ENCODE measurements at regions not wholly inside any gene's neighbourhood (a gene's known extent, or its start where the extent isn't known, plus 50 kb on each side); places are given as distances from the start of the nearest gene placed in this dataset.

DNA sequence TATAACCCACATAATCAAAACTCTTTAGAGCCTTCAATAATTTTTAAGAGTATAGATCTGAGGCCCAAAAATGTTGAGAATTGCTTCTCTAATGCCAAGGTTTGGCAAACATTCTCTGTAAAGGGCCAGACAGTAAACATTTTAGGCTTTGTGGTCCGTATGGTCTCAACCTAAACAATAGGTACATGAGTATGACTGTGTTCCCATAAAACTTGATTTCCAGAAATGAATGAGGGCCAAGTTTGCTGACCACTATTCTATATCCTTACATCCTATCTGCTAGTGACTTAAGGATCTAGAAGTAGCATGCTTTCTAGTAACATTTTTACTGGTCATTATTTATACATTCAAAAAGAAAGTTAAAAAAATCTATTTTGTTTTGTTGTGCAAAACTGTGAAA, 58.9 kb downstream of the MPP7 start:
- Histone ChIP-seq H3K4me3 (no peak overlapping the region), H3K27me3 (no peaks in the 10 kb centered on the region), H3K4me1 (no peaks in the 10 kb centered on the region), H3K9me3 (no peaks in the 10 kb centered on the region), H3K27ac (no peak overlapping the region), H3K36me3 (no peaks in the 10 kb centered on the region)
- no peak for DNase-seq
- TF ChIP-seq, protein P1, sequence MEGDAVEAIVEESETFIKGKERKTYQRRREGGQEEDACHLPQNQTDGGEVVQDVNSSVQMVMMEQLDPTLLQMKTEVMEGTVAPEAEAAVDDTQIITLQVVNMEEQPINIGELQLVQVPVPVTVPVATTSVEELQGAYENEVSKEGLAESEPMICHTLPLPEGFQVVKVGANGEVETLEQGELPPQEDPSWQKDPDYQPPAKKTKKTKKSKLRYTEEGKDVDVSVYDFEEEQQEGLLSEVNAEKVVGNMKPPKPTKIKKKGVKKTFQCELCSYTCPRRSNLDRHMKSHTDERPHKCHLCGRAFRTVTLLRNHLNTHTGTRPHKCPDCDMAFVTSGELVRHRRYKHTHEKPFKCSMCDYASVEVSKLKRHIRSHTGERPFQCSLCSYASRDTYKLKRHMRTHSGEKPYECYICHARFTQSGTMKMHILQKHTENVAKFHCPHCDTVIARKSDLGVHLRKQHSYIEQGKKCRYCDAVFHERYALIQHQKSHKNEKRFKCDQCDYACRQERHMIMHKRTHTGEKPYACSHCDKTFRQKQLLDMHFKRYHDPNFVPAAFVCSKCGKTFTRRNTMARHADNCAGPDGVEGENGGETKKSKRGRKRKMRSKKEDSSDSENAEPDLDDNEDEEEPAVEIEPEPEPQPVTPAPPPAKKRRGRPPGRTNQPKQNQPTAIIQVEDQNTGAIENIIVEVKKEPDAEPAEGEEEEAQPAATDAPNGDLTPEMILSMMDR (IDR thresholded peaks at IDR 0.05), result no peak
- no peak for TF ChIP-seq POLR2A (IDR thresholded peaks at IDR 0.05)
- intact Hi-C loops (cut with DNase I; ENCODE audit: low total_unique reads), result loop anchor here (5.0 kb wide), 1 partner anchor 502 kb away; no protein-coding TSS in a partner anchor

DNA sequence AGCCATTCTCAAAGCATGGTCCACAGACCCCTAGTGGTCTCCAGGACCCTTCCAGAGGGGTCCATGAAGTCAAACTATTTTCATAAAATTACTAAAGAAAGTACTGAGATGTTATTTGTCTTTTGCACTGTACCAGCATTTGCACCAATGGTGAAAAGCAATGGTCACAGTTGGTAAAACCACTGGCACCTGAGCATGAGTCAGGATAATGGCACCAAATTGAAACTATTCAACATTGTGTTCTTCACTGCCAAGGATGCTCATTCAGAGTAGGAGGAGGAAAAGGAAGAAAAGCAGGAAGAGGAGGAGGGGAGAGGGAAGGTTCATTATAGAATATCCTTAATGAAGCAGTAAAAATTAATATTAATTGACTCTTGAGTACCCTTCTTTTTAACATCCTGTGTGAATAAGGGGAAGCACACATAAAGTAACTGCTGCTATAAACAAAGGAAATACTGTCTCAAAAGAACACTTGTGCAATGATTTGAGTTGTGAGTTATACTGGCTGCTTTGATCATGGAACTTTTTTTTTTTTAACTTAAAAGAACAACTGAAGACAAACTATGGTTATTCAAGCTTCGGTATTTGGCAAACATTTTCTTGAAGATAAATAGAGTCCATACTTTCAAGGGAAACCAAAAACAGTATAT, 60.2 kb downstream of the MPP7 start:
- DNase-seq, result no peak
- no peak overlapping the region for H3K27ac ChIP-seq
- no peaks in the 10 kb centered on the region for H3K27me3 ChIP-seq
- TF ChIP-seq POLR2A (IDR thresholded peaks at IDR 0.05), result no peak
- TF ChIP-seq, protein P1 (IDR thresholded peaks at IDR 0.05), result no peak
- H3K36me3 ChIP-seq, result no peaks in the 10 kb centered on the region
- H3K4me1 ChIP-seq, result no peaks in the 10 kb centered on the region
- no peaks in the 10 kb centered on the region for H3K9me3 ChIP-seq
- intact Hi-C loops (cut with DNase I; ENCODE audit: low total_unique reads), result loop anchor here (5.0 kb wide), 1 partner anchor 500 kb away; no protein-coding TSS in a partner anchor
- H3K4me3 ChIP-seq, result no peak overlapping the region

DNA sequence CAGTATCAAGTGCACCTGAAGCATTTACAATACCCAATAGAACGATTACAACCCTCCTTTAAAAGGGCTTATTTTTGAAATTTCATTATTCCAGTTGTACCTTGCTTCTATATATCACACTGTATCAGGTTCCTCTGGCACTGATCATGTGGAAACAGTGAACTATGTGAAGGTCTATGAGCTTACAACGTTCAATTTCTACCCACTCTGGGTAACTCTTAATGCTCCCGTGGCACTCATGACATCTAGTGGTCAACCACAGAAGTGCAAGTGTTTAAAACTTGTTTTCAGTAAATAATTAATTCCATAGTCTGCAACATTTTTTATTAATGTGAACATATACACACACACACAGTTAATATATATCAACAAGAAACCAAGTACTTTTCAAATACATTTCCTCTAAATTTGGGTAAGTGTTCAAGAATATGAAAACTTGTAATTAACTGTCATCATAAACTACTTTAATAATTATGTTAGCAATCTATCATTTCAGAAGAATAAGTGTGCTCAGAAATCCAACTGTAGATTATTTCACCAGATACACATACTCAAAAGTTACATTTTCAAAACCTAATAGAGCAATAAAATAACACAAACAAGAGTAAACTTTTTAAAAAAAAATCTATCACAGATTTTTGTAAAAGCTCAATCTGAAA, 61.0 kb downstream of the MPP7 start:
- Histone ChIP-seq H3K4me3 (no peak overlapping the region), H3K36me3 (no peaks in the 10 kb centered on the region), H3K27ac (no peak overlapping the region), H3K27me3 (no peaks in the 10 kb centered on the region), H3K4me1 (no peaks in the 10 kb centered on the region), H3K9me3 (no peaks in the 10 kb centered on the region)
- intact Hi-C loops (cut with DNase I; ENCODE audit: low total_unique reads), result loop anchor here (5.0 kb wide), 1 partner anchor 500 kb away; no protein-coding TSS in a partner anchor
- TF ChIP-seq POLR2A (IDR thresholded peaks at IDR 0.05), result no peak
- TF ChIP-seq, protein P1 (IDR thresholded peaks at IDR 0.05), result peak; percentile 82 to 96 (median 87)
- DNase-seq, result peak in 1 of 2 donors; percentile 23

DNA sequence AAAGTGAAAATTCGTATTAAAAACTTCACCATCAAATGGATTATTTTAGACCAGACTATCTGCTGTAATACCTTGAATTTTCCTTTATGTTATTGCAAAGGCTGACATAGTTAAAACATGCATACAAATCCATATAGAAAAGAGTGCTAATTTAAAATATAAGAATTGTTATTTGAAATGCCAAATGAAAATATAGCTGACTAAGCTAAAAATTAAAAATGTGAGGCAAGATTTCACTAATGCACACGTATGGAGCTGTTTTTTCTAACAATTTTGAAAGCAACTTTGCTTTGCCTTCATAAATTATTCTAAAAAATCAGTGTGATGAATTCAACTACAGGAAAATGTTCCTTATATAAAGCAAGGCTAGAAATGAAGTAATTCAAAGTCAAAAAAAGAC, 62.5 kb downstream of the MPP7 start:
- DNase-seq, result no peak
- no peaks in the 10 kb centered on the region for H3K36me3 ChIP-seq
- intact Hi-C loops (cut with DNase I; ENCODE audit: low total_unique reads), result loop anchor here (5.0 kb wide), 1 partner anchor 498 kb away; no protein-coding TSS in a partner anchor
- no peaks in the 10 kb centered on the region for H3K4me1 ChIP-seq
- H3K27me3 ChIP-seq, result no peaks in the 10 kb centered on the region
- no peaks in the 10 kb centered on the region for H3K9me3 ChIP-seq
- no peak for TF ChIP-seq POLR2A (IDR thresholded peaks at IDR 0.05)
- TF ChIP-seq, protein P1 (IDR thresholded peaks at IDR 0.05), result no peak
- no peak overlapping the region for H3K27ac ChIP-seq
- no peak overlapping the region for H3K4me3 ChIP-seq

DNA sequence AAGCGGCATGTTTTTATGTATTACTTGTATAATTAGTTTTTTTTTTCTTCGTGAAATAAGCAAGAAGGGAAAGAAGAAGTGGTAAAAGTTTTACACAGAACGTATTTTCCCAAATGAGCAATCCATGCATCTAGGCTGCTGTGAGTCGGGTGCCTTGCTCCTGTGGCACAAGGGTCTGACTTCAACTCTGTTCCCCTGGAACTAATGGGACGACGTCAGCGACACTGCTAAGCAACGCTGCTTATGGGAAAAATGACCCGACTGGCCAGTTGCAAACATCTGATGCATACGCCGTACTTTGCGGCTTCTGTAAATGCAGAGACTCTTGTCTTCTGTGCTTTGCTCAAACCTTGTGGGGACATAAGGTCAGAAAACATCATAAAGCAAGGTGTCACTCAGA, 66.3 kb downstream of the MPP7 start:
- TF ChIP-seq, protein P1 (IDR thresholded peaks at IDR 0.05), result no peak
- no peak for TF ChIP-seq POLR2A (IDR thresholded peaks at IDR 0.05)
- no peaks in the 10 kb centered on the region for H3K9me3 ChIP-seq
- intact Hi-C loops (cut with DNase I; ENCODE audit: low total_unique reads), result no loop called here
- H3K27me3 ChIP-seq, result no peaks in the 10 kb centered on the region
- H3K4me1 ChIP-seq, result no peaks in the 10 kb centered on the region
- H3K4me3 ChIP-seq, result no peak overlapping the region
- no peak for DNase-seq
- H3K27ac ChIP-seq, result no peak overlapping the region
- no peaks in the 10 kb centered on the region for H3K36me3 ChIP-seq

Data from uterus (tissue), 3 donors.